GM11168 (cell line): ENCODE measurements at regions not wholly inside any gene's neighbourhood (a gene's known extent, or its start where the extent isn't known, plus 50 kb on each side); places are given as distances from the start of the nearest gene placed in this dataset.

Source experiments
- in situ Hi-C: fragments of 300-500 bp; cut with MboI; formaldehyde crosslinking; loops from one replicate; pipeline ENCODE4 v1.12.0; 2022; ENCODE audit warnings: low sequenced_read_pairs; ENCODE audit not compliant: unreplicated experiment

- in situ Hi-C loops, result no loop called here
Measured at GRCh38 chr5:30768056-30768690, 425.3 kb upstream of the CDH6 start.

- in situ Hi-C loops, result no loop called here
Measured at GRCh38 chr5:30765706-30766105, 427.8 kb upstream of the CDH6 start.

- in situ Hi-C loops, result no loop called here
Measured at GRCh38 chr5:30765227-30765626, 428.3 kb upstream of the CDH6 start.

GRCh38 chr5:30764704-30765103 is 428.8 kb upstream of the CDH6 start:
- in situ Hi-C loops, result no loop called here

- in situ Hi-C loops, result no loop called here
Measured at GRCh38 chr5:30759731-30760130, 433.8 kb upstream of the CDH6 start.

GRCh38 chr5:30752015-30752414 is 441.5 kb upstream of the CDH6 start:
- in situ Hi-C loops, result no loop called here

GRCh38 chr5:30749971-30750370 is 443.5 kb upstream of the CDH6 start:
- in situ Hi-C loops, result no loop called here

GRCh38 chr5:30747412-30747811 is 446.1 kb upstream of the CDH6 start:
- in situ Hi-C loops, result no loop called here

- in situ Hi-C loops, result no loop called here
Measured at GRCh38 chr5:30736669-30737068, 456.8 kb upstream of the CDH6 start.

- in situ Hi-C loops, result no loop called here
Measured at GRCh38 chr5:30734118-30734517, 459.4 kb upstream of the CDH6 start.

GRCh38 chr5:30725073-30725472 is 468.4 kb upstream of the CDH6 start:
- in situ Hi-C loops, result no loop called here

- in situ Hi-C loops, result no loop called here
Measured at GRCh38 chr5:30698217-30698616, 495.3 kb upstream of the CDH6 start.

- in situ Hi-C loops, result no loop called here
Measured at GRCh38 chr5:30693326-30693725, 500.2 kb upstream of the CDH6 start.

- in situ Hi-C loops, result no loop called here
Measured at GRCh38 chr5:30690931-30691330, 502.6 kb upstream of the CDH6 start.

GRCh38 chr5:30687461-30687860 is 506.0 kb upstream of the CDH6 start:
- in situ Hi-C loops, result loop anchor here (10.0 kb wide), 1 partner anchor 403 kb away; no protein-coding TSS in a partner anchor

- in situ Hi-C loops, result loop anchor here (10.0 kb wide), 1 partner anchor 402 kb away; no protein-coding TSS in a partner anchor
Measured at GRCh38 chr5:30686530-30686929, 507.0 kb upstream of the CDH6 start.

GRCh38 chr5:30676223-30676840 is 517.2 kb upstream of the CDH6 start:
- in situ Hi-C loops, result no loop called here

- in situ Hi-C loops, result no loop called here
Measured at GRCh38 chr5:30667293-30667692, 526.2 kb upstream of the CDH6 start.

- in situ Hi-C loops, result no loop called here
Measured at GRCh38 chr5:30663536-30663935, 530.0 kb upstream of the CDH6 start.

GRCh38 chr5:30662373-30662772 is 531.1 kb upstream of the CDH6 start:
- in situ Hi-C loops, result no loop called here

- in situ Hi-C loops, result no loop called here
Measured at GRCh38 chr5:30661730-30662129, 531.8 kb upstream of the CDH6 start.

- in situ Hi-C loops, result no loop called here
Measured at GRCh38 chr5:30659417-30659816, 534.1 kb upstream of the CDH6 start.
